AG08396 (cell line): ENCODE measurements at regions not wholly inside any gene's neighbourhood (a gene's known extent, or its start where the extent isn't known, plus 50 kb on each side); places are given as distances from the start of the nearest gene placed in this dataset.

Experiments
- DNase-seq: peaks from one replicate; pipeline ENCODE4 v3.0.0; 2012; ENCODE audit warnings: low spot score, mixed read lengths

DNA sequence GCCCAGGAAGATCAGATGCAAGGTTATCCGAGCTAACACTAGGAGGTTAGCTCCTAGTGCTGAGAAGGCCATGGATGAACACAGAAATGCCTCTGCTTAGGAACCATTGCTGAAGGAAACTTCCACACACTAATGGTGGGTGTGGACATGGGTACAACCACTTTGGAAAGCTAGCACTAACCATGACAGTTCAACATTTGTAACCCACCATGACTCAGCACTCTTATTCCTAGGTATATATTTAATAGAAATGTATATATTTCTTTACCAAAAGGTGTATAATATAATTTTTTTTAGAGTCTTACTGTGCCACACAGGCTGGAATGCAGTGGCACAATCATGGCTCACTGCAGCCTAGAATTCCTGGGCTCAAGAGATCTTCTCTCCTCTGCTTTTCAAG is 85.3 kb upstream of the BTBD3 start:
- no peak for DNase-seq

DNA sequence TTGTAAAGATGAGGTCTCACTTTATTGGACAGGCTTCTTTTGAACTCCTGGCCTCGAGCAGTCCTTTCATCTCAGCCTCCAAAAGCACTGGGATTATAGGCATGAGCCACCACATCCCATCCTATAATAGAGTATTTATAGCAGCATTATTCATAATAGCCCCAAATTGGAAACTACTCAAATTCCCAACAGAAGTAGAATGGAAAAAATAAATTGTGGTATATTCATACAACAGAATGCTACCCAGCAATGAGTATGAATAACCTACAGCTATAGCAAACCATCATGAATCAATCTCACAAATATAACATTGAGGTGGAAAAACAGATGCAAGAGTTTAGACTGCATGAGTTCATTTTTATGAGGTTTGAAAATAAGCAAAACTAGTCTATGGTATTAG is 84.8 kb upstream of the BTBD3 start:
- no peak for DNase-seq

DNA sequence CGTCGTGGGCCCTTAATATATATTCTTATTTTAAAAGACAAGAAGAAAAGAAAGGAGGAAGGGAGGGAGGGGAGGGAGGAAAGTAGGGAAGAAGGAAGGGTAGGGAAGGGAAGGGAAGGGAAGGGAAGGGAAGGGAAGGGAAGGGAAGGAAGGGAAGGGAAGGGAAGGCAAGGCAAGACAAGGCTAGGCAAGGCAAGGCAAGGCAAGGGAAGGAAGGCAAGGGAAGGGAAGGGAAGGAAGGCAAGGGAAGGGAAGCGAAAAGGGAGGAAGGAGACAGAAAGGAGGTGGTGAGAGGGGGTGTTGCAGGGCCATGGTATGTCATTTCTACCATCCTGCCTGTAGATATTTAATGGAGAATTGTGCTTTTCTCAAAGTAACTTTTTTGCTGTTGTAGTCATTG is 83.9 kb upstream of the BTBD3 start:
- DNase-seq = no peak

DNA sequence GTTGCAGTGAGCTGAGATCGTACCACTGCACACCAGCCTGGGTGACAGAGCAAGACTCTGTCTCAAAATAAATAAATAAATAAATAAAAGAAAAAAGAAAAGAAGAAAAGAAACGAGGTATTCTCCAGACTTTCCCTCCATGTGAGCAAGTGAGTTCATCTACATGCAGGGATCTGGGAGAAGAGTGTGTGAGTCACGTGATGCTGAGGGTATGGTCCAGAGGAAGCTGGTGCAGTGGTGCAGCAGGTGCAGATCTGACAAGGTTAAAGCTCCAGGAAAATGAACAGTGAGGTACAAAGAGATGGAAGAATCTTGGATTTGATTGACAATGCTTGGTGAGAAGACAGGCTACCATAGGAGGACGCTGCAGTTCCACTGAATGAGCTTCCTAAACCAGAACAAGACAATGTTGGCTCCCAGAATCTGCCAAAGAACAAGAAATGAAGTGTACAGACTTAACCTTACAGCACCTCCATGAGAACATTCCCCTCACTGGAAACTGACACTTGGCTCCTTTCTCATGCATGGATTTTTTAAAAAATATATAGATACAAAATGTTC is 79.5 kb upstream of the BTBD3 start:
- DNase-seq = no peak

DNA sequence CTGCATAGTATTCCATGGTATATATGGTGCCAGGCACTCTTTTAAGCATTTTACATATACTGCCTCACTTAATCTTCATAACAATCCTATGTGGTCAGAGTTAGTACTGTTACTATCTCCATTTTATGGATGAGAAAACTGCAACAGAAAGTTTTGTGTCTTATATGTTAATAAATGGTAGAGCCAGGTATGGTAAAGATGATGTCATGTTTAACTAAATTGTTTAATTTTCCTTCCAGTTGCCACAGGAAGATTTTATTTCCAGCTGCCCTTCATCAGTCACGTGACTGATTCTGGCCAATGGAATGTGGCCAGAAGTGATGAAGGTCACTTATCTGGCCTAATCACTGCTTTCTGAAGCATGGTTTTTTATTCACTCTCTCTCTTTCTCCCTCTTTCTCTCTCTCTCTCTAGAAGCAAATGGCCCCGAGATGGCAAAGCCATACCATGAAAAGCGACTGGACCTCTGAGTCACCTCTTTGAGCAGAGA is 75.7 kb upstream of the BTBD3 start:
- no peak for DNase-seq

DNA sequence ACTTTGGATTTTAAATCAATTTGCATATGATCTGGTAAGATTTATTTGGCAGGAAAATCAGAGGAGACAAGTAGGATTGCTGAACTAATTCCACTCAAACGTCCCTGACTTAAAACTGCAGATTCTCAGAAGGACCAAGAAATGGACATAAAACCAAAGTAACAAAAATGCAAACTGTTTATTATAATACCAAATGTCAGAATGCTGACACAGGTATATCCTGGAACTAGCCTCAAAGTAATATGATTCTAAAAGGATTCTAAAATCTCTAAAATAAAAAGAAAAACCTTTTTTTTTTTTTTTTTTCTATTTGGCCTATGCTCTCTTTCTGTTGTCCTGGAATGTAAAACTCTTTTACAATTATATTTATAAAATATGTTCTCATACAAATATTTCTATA is 74.4 kb upstream of the BTBD3 start:
- DNase-seq = no peak

DNA sequence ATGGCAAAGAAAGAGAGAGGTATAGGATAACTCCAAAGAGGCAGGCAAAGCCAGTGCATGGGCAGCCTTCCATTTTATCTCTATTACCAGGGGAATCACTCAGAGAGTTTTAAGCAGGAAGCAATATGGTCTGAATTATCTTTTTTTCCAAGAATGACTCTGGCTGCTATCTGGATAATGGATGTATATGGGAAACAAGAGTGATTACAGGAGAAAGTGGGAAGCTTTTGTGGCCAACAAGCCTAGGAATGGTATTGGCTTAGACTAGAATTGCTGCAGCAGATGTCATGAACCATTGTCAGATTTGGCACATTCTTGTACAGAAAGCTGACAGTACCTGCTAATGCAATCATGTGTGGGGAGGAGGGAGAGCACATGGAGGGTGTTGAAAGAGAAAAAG is 73.0 kb upstream of the BTBD3 start:
- no peak for DNase-seq

DNA sequence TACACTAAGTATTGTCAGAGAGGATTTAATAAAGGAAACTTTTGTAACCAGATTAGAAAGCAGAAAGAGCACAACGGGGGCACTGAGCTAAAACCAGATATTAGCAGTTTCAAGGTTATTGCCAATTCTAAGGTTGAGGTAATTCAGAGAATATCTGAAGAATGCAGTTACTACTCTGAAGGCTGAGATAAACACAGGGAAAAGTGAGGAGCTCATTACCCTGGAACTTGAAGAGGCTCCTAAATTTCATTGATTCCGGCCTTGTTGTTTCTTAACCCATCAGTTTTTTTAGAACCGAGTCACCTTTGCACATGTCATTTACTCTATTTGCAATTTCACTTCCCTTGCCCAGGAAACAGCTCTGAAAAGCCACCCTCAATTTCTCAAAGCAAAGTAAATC is 72.4 kb upstream of the BTBD3 start:
- no peak for DNase-seq

DNA sequence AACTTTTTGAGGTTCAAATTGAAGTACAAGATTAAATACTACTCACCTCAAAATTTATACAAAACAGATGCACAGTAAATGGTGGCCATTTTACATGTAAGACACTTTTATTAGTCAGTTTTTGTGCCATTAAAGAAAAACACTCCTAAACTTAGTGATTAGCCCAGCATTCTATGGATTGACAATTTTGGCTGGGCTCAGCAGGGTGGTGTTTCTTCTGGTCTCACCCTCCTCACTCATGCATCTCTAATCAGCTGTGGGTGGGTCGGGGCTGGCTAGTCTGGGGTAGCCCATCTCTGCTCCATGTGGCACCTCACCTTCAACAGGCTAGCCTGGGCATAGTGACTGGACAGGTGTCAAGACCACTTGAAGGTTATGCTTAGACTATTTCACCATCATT is 71.6 kb upstream of the BTBD3 start:
- no peak for DNase-seq

DNA sequence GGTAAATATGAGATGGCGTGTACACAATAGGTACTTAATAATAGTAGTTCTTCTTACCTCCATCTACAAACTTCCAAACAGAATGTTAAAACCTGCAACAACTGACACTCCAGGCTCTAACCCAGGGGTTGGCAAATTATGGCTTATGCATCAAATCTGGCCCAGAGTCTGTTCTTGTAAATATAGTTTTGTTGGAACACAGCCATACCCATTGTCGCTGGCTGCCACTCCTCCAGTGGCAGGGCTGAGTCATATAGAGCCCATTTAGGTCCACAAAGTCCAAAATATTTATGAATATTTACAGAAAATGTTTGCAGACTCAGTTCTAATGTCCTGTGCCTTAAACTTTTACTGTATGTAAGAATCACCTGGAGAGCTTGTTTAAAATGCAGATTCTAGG is 69.9 kb upstream of the BTBD3 start:
- DNase-seq = no peak

DNA sequence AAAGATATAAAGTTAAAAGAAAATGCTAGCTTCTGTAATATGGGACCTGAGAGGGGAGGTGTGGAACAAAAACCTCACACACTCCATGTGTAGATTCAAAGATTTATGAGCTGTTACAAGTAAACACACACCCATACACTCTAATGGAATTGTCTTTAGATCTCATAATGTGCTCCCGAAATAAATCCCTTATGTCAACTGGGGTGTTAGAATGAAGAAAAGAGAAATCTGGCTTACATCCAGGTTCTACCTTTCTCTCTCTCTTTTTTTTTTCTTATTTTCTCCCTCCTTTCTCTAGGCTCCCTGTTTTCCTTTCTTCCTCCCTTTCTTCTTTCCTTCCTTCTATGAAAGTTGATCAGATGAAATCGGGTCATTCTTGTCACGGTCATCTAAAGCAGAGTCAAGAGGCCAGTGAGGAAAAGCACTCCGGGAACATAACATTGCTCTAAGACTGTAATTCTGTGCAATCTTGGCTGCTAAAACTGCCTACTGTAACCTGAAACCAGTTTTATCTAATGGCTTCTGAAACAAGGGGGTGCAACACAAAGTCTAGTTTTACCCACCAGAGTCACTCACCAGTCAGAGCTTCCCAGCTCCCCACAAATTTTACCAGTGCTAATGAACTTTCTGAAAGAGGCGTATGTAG is 68.3 kb upstream of the BTBD3 start:
- DNase-seq = no peak

DNA sequence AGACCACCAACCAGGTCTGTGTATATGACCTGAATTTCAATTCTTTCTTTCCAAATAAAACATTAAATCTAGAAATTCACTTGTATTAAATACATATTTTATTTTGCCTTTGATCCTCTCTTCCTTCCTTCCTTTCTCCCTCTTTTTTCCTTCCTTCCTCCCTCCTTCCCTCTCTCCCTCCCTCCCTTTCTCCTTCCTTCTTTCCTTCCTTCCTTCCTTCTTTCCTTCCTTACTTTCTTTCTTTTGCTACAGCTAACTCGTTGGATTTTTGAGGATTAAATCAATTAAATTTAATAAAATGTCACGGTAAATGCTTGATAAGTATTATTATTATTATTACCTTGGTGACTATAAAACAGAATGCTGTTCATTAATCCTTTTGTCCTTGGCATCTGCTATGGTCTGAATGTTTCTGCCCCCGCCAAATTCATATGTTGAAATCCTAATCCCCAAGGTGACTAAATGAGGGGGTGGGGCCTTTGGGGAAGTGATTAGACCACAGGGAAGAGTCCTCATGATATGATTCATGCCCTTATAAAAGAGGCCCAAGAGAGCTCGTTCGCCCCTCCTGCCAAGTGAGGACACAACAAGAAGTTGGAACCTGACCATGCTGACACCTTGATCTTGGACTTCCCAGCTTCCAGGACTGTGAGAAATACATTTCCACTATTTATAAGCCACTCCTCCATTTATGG is 67.6 kb upstream of the BTBD3 start:
- no peak for DNase-seq

DNA sequence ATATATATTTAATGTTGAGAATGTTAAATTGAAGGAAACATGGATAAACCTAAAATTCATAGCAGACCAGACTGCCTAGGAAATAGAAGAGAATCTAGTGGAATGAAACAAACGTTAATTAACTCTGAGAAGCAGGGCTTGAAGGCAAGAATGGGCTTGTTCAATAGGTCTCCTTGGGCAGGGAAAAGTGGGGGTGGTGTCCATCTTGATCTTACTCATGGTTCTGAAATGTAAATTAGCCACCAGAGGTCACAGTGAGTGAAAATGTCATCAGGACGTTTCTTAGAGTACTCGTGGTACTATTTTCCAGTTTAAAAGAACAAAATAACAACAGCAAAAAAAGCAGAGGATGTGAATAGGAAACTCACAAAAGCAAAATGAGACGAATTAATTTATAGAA is 66.8 kb upstream of the BTBD3 start:
- peak; percentile 63 for DNase-seq

DNA sequence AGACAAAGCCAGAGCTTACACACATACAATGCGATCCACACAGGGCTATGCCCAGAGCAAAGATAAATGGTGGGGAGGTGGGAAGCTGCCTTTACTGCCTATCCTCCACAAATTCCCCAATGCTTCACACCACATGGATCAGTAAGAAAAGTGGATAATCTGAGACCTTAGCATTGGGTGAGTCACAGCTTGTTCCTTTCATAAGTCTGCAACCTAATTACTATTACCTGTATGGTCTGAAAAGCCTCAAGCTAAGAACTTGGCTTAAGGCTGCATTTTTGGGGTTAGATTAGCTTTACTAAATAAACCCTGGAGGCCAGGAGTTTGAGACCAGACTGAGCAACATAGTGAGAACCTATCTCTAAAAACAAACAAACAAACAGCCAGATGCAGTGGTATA is 66.0 kb upstream of the BTBD3 start:
- no peak for DNase-seq

DNA sequence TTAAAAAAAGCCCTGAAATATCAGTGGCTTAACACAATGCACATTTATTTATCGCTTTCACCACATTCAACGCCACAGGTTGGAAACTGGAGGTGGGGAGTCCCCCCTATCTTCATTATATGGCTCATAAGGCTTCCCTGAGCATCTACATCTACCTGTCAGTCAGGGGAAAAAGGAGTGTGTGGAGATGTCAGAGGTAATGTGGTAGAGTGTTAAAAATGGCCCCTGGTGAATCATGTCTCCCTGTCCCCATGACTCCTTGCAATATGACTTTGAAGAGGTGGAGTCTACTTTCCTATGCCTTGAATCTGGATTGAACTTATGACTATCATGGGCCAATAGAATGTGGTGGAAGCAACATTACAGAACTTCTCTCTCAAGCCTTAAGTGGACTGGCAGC is 65.5 kb upstream of the BTBD3 start:
- no peak for DNase-seq

DNA sequence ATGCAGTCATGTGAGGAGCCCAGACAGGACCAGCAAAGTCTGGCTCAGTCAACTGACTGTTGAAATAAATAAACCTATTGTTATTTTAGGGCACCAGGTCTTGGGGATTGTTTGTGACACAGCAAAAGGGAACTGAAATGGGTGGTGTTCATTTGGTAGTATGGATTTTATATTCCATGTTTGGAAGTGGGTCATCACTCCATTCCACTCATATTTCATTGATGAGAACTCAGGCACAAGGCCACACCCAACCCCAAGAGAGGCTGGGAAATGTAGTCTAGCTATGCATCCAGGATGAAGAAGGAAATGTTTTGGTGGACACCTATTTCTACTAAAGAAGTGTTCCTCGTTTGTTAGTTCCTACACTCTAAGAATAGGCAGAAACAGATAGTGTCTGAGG is 64.9 kb upstream of the BTBD3 start:
- peak; percentile 48 for DNase-seq

DNA sequence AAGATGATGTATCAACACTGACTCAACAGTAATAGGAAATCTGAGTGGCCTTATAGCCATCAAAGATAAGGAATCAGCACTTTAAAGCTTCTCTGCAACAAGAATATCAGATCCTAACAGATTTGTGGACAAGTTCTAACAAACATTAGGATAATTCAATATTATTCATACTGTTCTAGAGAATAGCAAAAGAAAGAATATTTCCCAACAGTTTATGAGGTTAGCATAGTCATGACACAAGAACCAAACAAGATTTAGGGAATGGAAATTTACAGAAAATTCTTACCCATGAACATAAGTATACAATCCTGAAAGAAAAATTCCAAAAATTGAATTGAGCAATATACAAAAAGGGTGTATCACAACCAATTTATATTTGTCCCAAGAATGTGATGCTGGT is 64.3 kb upstream of the BTBD3 start:
- DNase-seq = no peak

DNA sequence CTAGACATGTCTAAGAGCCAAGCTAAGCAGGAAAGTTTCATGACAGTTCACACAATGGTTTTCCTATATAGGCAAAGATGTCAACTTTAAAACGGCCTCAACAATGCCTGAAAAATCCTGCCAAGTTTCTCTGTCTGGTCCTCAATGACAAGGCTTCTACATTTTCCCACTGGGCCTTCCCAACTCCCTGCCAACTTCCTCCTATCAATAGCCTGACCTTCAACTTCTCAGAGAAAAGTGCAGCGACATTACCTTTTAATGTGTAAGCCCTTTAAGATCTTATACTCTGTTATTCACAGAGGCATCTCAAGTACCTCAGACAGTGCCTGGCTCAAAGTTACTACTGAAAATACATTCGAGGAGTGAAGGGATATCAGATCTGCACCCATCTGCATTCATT is 56.2 kb upstream of the BTBD3 start:
- DNase-seq = no peak

DNA sequence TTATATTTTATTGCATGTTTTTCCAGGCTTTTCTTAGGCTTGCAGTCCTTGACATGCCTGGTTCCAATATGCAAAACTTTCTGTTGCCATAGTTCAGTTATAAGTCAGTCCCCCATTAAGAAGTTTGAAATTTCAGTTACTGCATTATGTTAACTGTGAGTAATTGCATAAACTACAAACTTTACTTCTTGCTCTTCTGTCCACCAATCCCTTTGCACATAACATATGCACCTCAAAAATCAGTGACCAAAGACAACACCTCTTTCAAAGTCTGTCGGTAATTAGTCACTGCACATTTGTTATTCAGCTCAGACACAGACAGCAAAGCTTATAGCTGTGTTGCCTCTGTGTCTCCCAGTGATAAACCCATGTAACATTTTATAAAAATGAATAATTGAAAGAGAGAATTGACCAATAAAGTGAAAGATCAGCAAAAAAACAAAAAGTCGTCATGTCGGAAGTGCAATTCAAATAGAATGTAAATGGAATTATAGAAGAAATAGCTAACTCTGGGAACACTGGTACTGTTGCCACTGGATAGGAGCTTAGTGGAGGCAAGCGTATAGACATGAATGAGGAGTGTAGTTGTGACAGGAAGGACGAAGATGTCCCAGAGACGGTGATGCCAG is 50.3 kb upstream of the BTBD3 start:
- no peak for DNase-seq
